ENCODE measurements at regions not wholly inside any gene's neighbourhood (a gene's known extent, or its start where the extent isn't known, plus 50 kb on each side); places are given as distances from the start of the nearest gene placed in this dataset.

- no peak overlapping the region for H3K27ac ChIP-seq (ENCODE audit: low read depth, low read length)
- no peak overlapping the region for H3K4me3 ChIP-seq (ENCODE audit: low read depth, low read length)
- H3K27me3 ChIP-seq (ENCODE audit: control insufficient read depth, insufficient read depth, low read length): no peaks in the 10 kb centered on the region
- H3K9ac ChIP-seq (ENCODE audit: low read length): no peak overlapping the region
- H3K9me3 ChIP-seq (ENCODE audit: control insufficient read depth, insufficient read depth, low read depth, low read length): no peaks in the 10 kb centered on the region
- no peaks in the 10 kb centered on the region for H3K36me3 ChIP-seq (ENCODE audit: control insufficient read depth, insufficient read depth, low read length)
- H3K4me1 ChIP-seq (ENCODE audit: control insufficient read depth, insufficient read depth, low read length): no peaks in the 10 kb centered on the region
These were observed 320.8 kb downstream of the MAP2K6 start for GRCh38 chr17:69735285-69735684.

DNA sequence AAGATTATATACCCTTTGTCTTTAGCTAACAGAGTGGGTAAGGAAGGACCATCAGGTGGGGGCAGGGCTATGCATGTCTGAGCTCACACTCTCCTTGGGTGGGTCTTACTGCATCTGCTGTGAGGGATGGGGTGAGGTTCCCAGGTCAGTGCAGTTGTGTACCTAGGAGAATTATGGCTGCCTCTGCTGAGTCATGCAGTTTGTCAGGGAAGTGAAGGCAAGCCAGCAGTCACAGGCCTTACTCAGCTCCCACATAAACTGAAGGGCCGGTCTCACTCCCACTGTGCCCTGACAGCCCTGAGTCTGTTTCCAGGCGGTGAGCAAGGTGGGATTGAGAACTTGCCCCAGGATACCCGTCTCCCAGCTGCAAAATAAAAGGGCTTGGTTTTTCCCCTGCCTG is 328.6 kb downstream of the MAP2K6 start:
- Histone ChIP-seq H3K27ac (ENCODE audit: low read depth, low read length) (no peak overlapping the region), H3K9ac (ENCODE audit: low read length) (no peak overlapping the region), H3K36me3 (ENCODE audit: control insufficient read depth, insufficient read depth, low read length) (no peaks in the 10 kb centered on the region), H3K4me3 (ENCODE audit: low read depth, low read length) (no peak overlapping the region), H3K27me3 (ENCODE audit: control insufficient read depth, insufficient read depth, low read length) (no peaks in the 10 kb centered on the region), H3K9me3 (ENCODE audit: control insufficient read depth, insufficient read depth, low read depth, low read length) (no peaks in the 10 kb centered on the region), H3K4me1 (ENCODE audit: control insufficient read depth, insufficient read depth, low read length) (no peaks in the 10 kb centered on the region)

DNA sequence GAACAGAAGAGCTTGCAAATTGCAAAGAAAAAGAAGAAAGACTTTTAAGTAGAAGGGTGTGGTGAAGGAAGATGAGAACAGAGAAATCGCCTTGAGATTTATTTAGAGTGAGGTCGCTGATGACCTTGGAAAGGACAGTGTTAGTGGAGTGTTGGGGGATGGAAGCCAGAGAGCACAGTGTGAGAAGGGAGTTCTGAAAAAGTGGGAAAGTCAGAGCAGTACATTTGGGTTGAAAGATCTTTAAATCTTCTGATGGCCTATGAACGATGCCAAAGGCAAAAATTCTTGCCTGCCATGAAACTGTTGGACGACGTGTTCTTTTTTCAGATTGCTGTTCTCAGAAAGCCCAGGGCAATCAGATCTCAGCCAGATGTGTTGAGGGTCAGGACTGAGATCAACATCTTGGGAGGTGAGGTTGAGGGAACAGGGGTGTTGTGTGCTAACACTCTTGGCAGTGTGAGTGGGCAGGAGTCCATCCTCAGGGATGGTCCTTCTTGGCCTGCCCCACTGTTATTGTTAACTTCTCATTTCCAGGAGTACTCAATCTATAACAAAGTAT is 330.1 kb downstream of the MAP2K6 start:
- H3K9ac ChIP-seq (ENCODE audit: low read length): no peak overlapping the region
- no peaks in the 10 kb centered on the region for H3K9me3 ChIP-seq (ENCODE audit: control insufficient read depth, insufficient read depth, low read depth, low read length)
- no peaks in the 10 kb centered on the region for H3K27me3 ChIP-seq (ENCODE audit: control insufficient read depth, insufficient read depth, low read length)
- H3K27ac ChIP-seq (ENCODE audit: low read depth, low read length): no peak overlapping the region
- no peak overlapping the region for H3K4me3 ChIP-seq (ENCODE audit: low read depth, low read length)
- H3K4me1 ChIP-seq (ENCODE audit: control insufficient read depth, insufficient read depth, low read length): no peaks in the 10 kb centered on the region
- no peaks in the 10 kb centered on the region for H3K36me3 ChIP-seq (ENCODE audit: control insufficient read depth, insufficient read depth, low read length)

DNA sequence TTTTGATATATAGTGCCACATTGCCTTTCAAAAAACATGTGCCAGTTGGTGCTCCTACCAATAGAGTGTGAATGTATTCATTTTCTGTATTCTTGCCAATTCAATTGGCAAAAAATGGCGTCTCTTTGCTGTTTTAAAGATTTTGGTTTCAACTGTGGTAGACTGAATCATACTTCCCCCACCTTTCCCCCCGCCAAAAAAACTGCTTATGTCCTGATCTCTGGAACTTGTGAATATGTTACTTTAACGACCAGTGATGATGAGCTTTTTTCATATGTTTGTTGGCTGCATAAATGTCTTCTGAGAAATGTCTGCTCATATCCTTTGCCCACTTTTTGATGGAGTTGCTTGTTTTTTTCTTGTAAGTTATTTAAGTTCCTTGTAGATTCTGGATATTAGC is 325.1 kb upstream of the KCNJ16 start:
- no peaks in the 10 kb centered on the region for H3K36me3 ChIP-seq (ENCODE audit: control insufficient read depth, insufficient read depth, low read length)
- no peaks in the 10 kb centered on the region for H3K27me3 ChIP-seq (ENCODE audit: control insufficient read depth, insufficient read depth, low read length)
- no peak overlapping the region for H3K9ac ChIP-seq (ENCODE audit: low read length)
- H3K4me3 ChIP-seq (ENCODE audit: low read depth, low read length): no peak overlapping the region
- no peak overlapping the region for H3K27ac ChIP-seq (ENCODE audit: low read depth, low read length)
- H3K9me3 ChIP-seq (ENCODE audit: control insufficient read depth, insufficient read depth, low read depth, low read length): no peaks in the 10 kb centered on the region
- H3K4me1 ChIP-seq (ENCODE audit: control insufficient read depth, insufficient read depth, low read length): no peaks in the 10 kb centered on the region

DNA sequence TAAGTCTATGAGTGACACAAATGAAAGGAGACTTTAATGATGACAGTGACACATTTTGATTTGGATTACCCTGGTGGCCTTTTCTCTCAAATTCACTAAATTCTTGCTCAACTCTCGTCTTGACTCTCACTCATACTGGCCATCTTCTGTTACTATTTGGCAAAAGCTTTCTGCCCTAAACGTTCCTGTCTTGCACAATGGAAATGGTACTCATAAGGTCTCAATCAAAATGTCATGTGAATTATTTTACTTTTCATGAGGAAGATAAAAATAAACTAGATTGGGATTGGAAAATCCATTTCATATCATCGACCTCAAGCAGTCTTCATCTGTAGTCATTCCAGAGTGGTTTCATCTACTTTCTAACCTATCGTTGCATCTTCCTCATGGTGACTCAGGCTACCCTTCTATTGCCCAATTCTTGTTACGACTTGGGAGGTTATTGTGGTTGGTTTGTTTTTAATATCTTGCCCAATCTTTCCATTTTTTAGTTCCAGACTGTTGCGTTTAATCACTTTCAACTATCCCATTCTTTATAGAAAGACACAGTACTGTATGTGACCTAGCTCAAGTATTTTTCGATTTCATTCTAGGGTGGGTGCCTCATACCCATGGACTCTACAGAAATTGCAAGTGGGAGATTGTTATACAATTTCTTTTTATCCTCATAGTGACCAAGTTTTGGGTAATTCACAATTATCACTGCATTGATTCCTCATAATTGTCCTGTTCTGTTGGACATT is 317.2 kb upstream of the KCNJ16 start:
- Histone ChIP-seq H3K4me3 (ENCODE audit: low read depth, low read length) (no peak overlapping the region), H3K27me3 (ENCODE audit: control insufficient read depth, insufficient read depth, low read length) (no peaks in the 10 kb centered on the region), H3K9me3 (ENCODE audit: control insufficient read depth, insufficient read depth, low read depth, low read length) (no peaks in the 10 kb centered on the region), H3K9ac (ENCODE audit: low read length) (no peak overlapping the region), H3K27ac (ENCODE audit: low read depth, low read length) (no peak overlapping the region), H3K4me1 (ENCODE audit: control insufficient read depth, insufficient read depth, low read length) (peaks cover 12% of the 10 kb centered on the region), H3K36me3 (ENCODE audit: control insufficient read depth, insufficient read depth, low read length) (no peaks in the 10 kb centered on the region)

GRCh38 chr17:69760562-69760961 is 314.5 kb upstream of the KCNJ16 start:
- Histone ChIP-seq H3K9me3 (ENCODE audit: control insufficient read depth, insufficient read depth, low read depth, low read length) (no peaks in the 10 kb centered on the region), H3K9ac (ENCODE audit: low read length) (no peak overlapping the region), H3K4me3 (ENCODE audit: low read depth, low read length) (no peak overlapping the region), H3K4me1 (ENCODE audit: control insufficient read depth, insufficient read depth, low read length) (peaks cover 12% of the 10 kb centered on the region), H3K27ac (ENCODE audit: low read depth, low read length) (no peak overlapping the region), H3K36me3 (ENCODE audit: control insufficient read depth, insufficient read depth, low read length) (no peaks in the 10 kb centered on the region), H3K27me3 (ENCODE audit: control insufficient read depth, insufficient read depth, low read length) (no peaks in the 10 kb centered on the region)

GRCh38 chr17:69761011-69761410 is 314.0 kb upstream of the KCNJ16 start:
- Histone ChIP-seq H3K27ac (ENCODE audit: low read depth, low read length) (no peak overlapping the region), H3K36me3 (ENCODE audit: control insufficient read depth, insufficient read depth, low read length) (no peaks in the 10 kb centered on the region), H3K9me3 (ENCODE audit: control insufficient read depth, insufficient read depth, low read depth, low read length) (no peaks in the 10 kb centered on the region), H3K4me3 (ENCODE audit: low read depth, low read length) (no peak overlapping the region), H3K9ac (ENCODE audit: low read length) (no peak overlapping the region), H3K4me1 (ENCODE audit: control insufficient read depth, insufficient read depth, low read length) (peaks cover 12% of the 10 kb centered on the region), H3K27me3 (ENCODE audit: control insufficient read depth, insufficient read depth, low read length) (no peaks in the 10 kb centered on the region)

DNA sequence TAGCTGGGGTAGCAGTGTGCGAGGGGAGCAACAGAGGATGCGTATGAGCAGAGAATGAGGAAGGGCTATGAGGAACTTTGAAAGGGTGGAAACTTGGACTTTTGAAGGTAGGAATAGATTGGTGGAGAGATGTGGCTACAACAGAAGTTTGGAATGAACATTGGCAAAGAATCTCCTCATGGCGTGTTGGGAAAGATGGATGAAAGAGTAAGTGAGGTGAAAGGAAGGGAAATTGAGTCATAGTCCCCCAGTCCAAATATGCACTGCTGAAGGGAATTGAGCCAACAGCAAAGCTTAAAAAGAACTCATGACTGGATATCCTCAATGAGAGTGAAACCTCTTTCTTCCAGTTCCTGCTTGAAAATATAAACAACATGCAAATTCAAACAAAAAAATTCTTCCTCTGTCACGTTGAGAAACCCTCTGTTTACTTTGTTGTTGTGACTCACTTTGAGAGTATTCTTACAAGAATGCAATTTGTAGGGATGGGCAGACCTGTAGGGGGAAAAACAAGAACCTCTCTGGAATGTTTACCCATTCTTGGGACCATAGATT is 313.2 kb upstream of the KCNJ16 start:
- Histone ChIP-seq H3K4me3 (ENCODE audit: low read depth, low read length) (no peak overlapping the region), H3K27ac (ENCODE audit: low read depth, low read length) (no peak overlapping the region; the same call in 1 of the 2 replicates), H3K9ac (ENCODE audit: low read length) (no peak overlapping the region), H3K27me3 (ENCODE audit: control insufficient read depth, insufficient read depth, low read length) (no peaks in the 10 kb centered on the region), H3K4me1 (ENCODE audit: control insufficient read depth, insufficient read depth, low read length) (peaks cover 12% of the 10 kb centered on the region), H3K9me3 (ENCODE audit: control insufficient read depth, insufficient read depth, low read depth, low read length) (no peaks in the 10 kb centered on the region), H3K36me3 (ENCODE audit: control insufficient read depth, insufficient read depth, low read length) (no peaks in the 10 kb centered on the region)

DNA sequence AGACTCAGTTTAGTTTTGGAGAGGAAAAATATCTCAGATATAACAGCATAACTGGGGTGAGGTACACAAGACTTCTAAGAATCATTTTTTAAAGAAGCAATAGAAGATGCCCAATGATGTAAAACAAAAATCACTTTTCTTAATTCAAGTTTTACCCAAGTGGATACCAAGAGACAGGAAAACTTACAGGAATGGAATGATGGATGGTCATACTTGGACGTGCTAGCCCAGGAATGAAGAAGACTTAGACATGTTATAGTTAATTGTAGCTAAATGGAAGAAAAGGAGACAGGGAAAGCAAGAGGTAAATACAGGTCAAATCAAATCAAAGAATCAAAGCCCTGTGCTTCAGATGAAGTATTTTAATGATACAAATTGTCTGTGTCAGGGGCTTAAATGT is 312.7 kb upstream of the KCNJ16 start:
- Histone ChIP-seq H3K4me1 (ENCODE audit: control insufficient read depth, insufficient read depth, low read length) (peaks cover 12% of the 10 kb centered on the region), H3K27me3 (ENCODE audit: control insufficient read depth, insufficient read depth, low read length) (no peaks in the 10 kb centered on the region), H3K9me3 (ENCODE audit: control insufficient read depth, insufficient read depth, low read depth, low read length) (no peaks in the 10 kb centered on the region), H3K36me3 (ENCODE audit: control insufficient read depth, insufficient read depth, low read length) (no peaks in the 10 kb centered on the region), H3K4me3 (ENCODE audit: low read depth, low read length) (no peak overlapping the region), H3K9ac (ENCODE audit: low read length) (no peak overlapping the region), H3K27ac (ENCODE audit: low read depth, low read length) (peak overlapping the region; percentile 63; the same call in 1 of the 2 replicates)

GRCh38 chr17:69762766-69763165 is 312.3 kb upstream of the KCNJ16 start:
- H3K27me3 ChIP-seq (ENCODE audit: control insufficient read depth, insufficient read depth, low read length): no peaks in the 10 kb centered on the region
- H3K9me3 ChIP-seq (ENCODE audit: control insufficient read depth, insufficient read depth, low read depth, low read length): no peaks in the 10 kb centered on the region
- H3K36me3 ChIP-seq (ENCODE audit: control insufficient read depth, insufficient read depth, low read length): no peaks in the 10 kb centered on the region
- H3K27ac ChIP-seq (ENCODE audit: low read depth, low read length): peak overlapping the region; percentile 63; the same call in 1 of the 2 replicates
- H3K4me1 ChIP-seq (ENCODE audit: control insufficient read depth, insufficient read depth, low read length): peaks cover 12% of the 10 kb centered on the region
- H3K9ac ChIP-seq (ENCODE audit: low read length): no peak overlapping the region
- H3K4me3 ChIP-seq (ENCODE audit: low read depth, low read length): no peak overlapping the region

DNA sequence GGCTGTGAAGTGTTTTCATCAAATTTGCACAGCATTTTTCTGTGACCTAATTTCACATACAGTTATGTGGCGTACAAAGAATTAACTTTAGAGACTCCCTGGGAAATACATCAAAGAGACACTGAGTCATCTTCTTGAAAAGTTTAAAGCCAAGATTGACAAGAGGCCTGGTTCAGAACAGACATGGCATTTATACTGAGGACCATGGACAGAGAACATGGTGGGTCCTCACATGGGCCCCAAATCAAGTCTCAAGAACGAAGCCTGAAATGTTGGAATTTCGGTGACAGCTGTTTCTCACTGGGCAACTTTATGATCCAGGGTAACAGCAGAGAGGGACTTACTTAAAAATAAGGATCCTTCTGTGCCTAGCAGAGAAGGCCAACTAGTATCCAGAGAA is 311.5 kb upstream of the KCNJ16 start:
- H3K9me3 ChIP-seq (ENCODE audit: control insufficient read depth, insufficient read depth, low read depth, low read length): no peaks in the 10 kb centered on the region
- peaks cover 12% of the 10 kb centered on the region for H3K4me1 ChIP-seq (ENCODE audit: control insufficient read depth, insufficient read depth, low read length)
- H3K36me3 ChIP-seq (ENCODE audit: control insufficient read depth, insufficient read depth, low read length): no peaks in the 10 kb centered on the region
- H3K9ac ChIP-seq (ENCODE audit: low read length): no peak overlapping the region
- H3K27ac ChIP-seq (ENCODE audit: low read depth, low read length): no peak overlapping the region
- no peak overlapping the region for H3K4me3 ChIP-seq (ENCODE audit: low read depth, low read length)
- H3K27me3 ChIP-seq (ENCODE audit: control insufficient read depth, insufficient read depth, low read length): no peaks in the 10 kb centered on the region
